Fibroblast of villous mesenchyme (primary cell): ENCODE measurements at regions not wholly inside any gene's neighbourhood (a gene's known extent, or its start where the extent isn't known, plus 50 kb on each side); places are given as distances from the start of the nearest gene placed in this dataset.

Source experiments
- DNase-seq: peaks from one replicate; pipeline ENCODE4 v3.0.0-alpha.2; 2010; ENCODE audit warnings: low read depth
- H3K4me3 ChIP-seq: 2 replicates; pipeline ENCODE4 v1.5.1; 2011; ENCODE audit warnings: low read depth, mild to moderate bottlenecking, low read length
- TF ChIP-seq, protein P1 (sequence below): IDR thresholded peaks from 2 replicates; pipeline ENCODE4 v1.5.1; 2012; ENCODE audit warnings: low read depth, mild to moderate bottlenecking, low read length; ENCODE audit not compliant: insufficient read depth

DNA sequence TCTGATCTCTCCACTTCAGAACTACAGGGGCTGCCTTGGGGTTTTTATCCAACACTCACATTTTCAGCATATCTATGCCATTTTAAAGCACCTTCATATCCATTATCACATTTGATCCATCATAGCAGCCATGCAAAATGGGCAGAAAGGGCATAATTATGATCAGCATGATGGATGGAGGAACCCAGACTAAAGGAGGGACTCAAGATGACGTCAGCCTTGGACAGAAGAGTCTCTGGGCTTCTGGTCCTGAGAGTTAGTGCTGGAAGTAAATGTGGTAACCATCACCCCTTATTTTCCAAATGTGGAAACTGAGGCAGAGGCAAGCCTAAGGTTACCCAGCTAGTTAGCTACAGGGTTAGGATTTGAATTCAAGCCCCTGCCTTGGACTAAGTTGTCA, 273.1 kb downstream of the DRD1 start:
- TF ChIP-seq, protein P1, sequence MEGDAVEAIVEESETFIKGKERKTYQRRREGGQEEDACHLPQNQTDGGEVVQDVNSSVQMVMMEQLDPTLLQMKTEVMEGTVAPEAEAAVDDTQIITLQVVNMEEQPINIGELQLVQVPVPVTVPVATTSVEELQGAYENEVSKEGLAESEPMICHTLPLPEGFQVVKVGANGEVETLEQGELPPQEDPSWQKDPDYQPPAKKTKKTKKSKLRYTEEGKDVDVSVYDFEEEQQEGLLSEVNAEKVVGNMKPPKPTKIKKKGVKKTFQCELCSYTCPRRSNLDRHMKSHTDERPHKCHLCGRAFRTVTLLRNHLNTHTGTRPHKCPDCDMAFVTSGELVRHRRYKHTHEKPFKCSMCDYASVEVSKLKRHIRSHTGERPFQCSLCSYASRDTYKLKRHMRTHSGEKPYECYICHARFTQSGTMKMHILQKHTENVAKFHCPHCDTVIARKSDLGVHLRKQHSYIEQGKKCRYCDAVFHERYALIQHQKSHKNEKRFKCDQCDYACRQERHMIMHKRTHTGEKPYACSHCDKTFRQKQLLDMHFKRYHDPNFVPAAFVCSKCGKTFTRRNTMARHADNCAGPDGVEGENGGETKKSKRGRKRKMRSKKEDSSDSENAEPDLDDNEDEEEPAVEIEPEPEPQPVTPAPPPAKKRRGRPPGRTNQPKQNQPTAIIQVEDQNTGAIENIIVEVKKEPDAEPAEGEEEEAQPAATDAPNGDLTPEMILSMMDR: no peak
- H3K4me3 ChIP-seq: no peak overlapping the region
- DNase-seq: no peak

DNA sequence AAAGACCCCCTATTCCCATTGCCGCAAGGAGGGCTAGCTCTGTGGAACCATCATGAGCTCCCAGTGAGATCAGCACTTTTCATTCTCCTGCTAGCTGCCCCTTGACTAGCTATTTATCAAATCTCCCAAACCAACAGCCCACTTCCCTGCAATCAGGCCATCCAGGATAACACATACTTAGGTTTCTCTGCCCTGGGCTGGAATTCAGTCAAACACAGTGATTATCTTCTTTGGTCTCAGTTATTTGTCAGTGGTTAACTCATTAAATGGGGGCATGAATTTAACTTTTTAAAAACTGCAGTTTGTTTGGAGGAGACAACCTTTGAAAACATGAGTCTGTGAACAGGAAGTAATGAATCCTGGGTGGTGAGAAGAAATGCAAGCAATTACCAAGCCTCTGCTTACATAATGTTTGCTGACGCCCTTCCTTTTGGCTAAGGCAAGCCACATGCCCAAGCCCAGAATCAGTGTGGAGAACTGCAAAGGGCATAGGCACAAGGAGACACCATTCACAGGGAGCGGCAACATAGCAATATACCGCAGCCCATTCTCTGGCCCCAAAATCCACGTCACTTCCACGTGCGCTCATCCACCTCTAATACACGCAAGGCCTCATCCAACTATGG, 275.0 kb downstream of the DRD1 start:
- no peak for DNase-seq
- no peak overlapping the region for H3K4me3 ChIP-seq
- TF ChIP-seq, protein P1: no peak

DNA sequence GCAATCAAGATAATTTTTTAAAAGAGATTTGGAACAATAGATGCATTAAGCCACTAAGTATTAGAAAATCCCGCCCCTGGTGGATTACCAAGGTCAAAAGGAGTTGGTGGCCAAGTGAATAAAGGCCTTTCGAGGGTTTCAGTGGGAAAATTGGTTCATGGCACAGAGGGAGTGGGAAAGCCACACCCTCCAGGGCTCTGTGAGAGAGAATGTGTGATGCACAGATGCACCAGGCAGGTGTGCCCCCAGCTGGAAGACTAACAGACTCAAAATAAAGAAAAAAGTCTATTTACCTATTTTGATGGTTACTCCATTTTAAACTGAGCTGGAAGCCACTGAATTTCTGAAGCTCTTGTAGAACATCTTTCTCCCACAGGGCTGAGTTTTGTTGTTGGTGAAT, 278.0 kb downstream of the DRD1 start:
- no peak for DNase-seq
- TF ChIP-seq, protein P1: no peak

DNA sequence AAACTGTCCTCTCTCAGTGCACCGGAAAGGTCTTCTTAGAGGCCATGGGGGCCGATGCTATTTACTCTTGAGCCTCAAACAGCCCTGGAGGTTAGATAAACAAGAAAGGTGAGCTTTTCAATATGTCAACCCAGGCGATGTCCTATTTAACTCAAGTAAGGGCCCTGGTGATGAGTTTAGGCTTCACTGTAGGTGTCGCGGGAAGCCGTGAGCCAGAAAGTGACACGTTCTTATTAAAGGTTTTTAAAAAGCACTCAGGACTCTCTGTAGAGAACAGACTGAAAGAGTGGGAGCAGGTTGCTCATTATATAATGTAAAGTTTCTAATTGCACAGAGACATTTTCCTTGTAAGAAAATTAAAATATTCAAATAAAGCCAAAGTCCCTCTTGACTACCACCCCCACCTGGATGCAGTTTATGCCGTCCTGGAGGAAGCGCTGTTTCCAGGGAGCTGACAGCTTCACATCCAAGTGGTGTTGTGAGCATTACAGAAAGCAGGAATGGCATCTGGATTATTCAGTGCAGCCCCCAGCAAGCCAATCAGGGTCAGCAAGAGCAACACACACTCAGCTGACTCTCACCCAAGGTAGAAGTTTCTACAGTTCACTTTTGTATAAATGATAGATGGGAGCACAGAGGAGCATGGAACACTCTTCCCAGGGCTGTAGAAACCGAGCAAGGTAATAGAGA, 280.3 kb downstream of the DRD1 start:
- TF ChIP-seq, protein P1: no peak

More for the DNA sequence above, 278.0 kb downstream of the DRD1 start:
- H3K4me3 ChIP-seq: no peak overlapping the region

DNA sequence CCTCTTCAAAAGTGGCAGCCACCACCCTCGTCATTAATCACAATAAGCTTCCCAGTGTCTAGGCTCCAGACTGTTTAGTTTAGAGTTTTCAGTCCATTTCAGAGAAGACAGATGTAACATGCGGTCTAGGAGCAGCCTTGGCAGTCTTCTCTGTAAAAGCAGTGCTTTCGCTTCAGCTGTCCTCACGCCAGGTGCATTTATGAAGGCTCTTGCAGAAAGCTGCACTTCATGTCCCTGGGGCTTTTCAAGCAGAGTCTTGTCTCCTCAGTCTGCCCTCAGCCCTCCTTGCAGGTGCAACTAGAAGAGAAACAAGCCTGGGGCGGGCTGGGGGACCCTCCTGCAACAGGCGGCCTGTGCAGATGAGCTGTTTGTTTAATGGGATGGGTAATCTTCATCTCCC, 281.9 kb downstream of the DRD1 start:
- no peak for DNase-seq
- no peak overlapping the region for H3K4me3 ChIP-seq
- TF ChIP-seq, protein P1: no peak

More for the DNA sequence above, 280.3 kb downstream of the DRD1 start:
- DNase-seq: no peak
- H3K4me3 ChIP-seq: no peak overlapping the region

DNA sequence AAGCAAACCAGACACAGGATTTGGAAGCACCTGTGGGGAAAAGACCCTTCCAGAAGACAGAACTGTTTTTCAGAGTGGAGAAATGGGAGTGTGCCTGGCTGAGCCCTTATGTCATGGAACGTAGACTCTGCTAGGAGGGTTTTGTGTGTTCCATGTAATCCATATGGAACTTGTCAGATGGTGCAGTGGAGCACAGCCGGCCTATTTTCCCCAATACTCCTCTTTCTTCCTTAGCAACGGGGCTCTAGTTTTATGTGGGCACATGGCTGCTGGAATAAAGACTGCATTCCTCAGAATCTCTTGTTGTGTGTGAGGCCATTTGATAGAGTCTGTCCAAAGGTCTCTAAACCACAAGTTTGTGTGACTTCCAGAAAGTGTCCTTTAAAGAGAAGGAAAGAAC, 284.0 kb downstream of the DRD1 start:
- TF ChIP-seq, protein P1: no peak
- no peak overlapping the region for H3K4me3 ChIP-seq
- DNase-seq: no peak

DNA sequence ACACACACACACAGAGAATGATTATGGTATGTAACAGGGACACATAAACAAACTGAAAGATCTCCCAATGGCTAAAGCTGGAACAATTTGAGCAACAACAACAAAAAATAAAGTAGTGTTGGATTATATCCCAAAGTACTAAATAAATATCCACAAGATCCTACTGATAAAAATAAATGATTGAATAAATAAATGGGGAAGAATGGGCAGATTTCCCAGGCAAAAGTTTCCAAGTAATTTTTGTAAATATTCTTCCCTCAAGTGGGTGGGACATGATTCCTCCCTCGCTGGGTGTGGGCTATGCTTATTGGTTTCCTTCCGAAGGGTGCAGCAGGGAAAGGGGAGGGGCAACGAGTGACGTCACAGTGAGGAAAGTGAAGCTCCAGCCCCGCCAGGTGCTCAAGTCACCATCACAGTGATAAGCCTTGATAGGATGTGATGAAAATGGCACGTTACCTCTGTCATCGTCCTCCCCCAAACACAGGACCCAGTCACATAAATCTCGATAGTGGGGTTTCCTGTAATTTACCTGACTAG, 295.3 kb downstream of the DRD1 start:
- H3K4me3 ChIP-seq: no peak overlapping the region
- TF ChIP-seq, protein P1: no peak
- no peak for DNase-seq
